Kidney epithelial cell (primary cell): ENCODE measurements at regions not wholly inside any gene's neighbourhood (a gene's known extent, or its start where the extent isn't known, plus 50 kb on each side); places are given as distances from the start of the nearest gene placed in this dataset.

Source experiments
- DNase-seq: peaks from one replicate; pipeline ENCODE4 v3.0.0-alpha.2; 2010; ENCODE audit warnings: low read depth
- H3K27me3 ChIP-seq: 2 replicates; pipeline ENCODE4 v1.6.0; 2011; ENCODE audit warnings: low read length; ENCODE audit not compliant: control insufficient read depth, insufficient read depth
- H3K36me3 ChIP-seq: 2 replicates; pipeline ENCODE4 v1.5.1; 2011; ENCODE audit warnings: low read length; ENCODE audit not compliant: control insufficient read depth, insufficient read depth
- H3K4me3 ChIP-seq: 2 replicates; pipeline ENCODE4 v1.5.1; 2011; ENCODE audit warnings: low read depth, mild to moderate bottlenecking, control low read depth, low read length
- TF ChIP-seq, protein P1 (sequence below): IDR thresholded peaks from 2 replicates; pipeline ENCODE4 v1.5.1; 2011; ENCODE audit warnings: mild to moderate bottlenecking, moderate library complexity, low read length, control low read depth, inconsistent platforms; ENCODE audit not compliant: insufficient read depth, poor library complexity, severe bottlenecking

- TF ChIP-seq, protein P1, sequence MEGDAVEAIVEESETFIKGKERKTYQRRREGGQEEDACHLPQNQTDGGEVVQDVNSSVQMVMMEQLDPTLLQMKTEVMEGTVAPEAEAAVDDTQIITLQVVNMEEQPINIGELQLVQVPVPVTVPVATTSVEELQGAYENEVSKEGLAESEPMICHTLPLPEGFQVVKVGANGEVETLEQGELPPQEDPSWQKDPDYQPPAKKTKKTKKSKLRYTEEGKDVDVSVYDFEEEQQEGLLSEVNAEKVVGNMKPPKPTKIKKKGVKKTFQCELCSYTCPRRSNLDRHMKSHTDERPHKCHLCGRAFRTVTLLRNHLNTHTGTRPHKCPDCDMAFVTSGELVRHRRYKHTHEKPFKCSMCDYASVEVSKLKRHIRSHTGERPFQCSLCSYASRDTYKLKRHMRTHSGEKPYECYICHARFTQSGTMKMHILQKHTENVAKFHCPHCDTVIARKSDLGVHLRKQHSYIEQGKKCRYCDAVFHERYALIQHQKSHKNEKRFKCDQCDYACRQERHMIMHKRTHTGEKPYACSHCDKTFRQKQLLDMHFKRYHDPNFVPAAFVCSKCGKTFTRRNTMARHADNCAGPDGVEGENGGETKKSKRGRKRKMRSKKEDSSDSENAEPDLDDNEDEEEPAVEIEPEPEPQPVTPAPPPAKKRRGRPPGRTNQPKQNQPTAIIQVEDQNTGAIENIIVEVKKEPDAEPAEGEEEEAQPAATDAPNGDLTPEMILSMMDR = no peak
- H3K27me3 ChIP-seq = no peaks in the 10 kb centered on the region
- no peak overlapping the region for H3K4me3 ChIP-seq
- H3K36me3 ChIP-seq = no peaks in the 10 kb centered on the region
- no peak for DNase-seq
These were observed 1815.4 kb upstream of the CDH6 start for GRCh38 chr5:29378104-29378503.

DNA sequence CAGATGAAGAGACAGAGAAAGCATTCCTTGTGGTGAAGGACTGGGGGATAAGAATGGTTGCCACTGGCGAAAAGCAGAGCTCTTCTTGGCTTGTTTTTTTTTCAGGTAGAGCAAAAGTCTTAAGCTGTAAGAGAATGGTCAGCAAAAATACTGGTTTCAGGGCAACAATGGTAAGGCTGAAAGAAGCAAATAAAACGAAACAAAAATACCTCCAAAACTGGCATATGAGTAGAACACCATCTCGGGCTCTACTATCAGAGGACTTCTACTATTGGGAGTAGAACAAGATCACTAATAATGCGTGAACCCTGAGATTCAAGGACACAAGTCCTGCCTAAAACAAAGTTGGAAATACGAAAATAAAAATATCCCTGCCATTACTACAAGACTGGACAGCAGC, 1823.2 kb upstream of the CDH6 start:
- no peak overlapping the region for H3K4me3 ChIP-seq
- no peaks in the 10 kb centered on the region for H3K36me3 ChIP-seq
- H3K27me3 ChIP-seq = no peaks in the 10 kb centered on the region
- TF ChIP-seq, protein P1 = no peak
- no peak for DNase-seq

DNA sequence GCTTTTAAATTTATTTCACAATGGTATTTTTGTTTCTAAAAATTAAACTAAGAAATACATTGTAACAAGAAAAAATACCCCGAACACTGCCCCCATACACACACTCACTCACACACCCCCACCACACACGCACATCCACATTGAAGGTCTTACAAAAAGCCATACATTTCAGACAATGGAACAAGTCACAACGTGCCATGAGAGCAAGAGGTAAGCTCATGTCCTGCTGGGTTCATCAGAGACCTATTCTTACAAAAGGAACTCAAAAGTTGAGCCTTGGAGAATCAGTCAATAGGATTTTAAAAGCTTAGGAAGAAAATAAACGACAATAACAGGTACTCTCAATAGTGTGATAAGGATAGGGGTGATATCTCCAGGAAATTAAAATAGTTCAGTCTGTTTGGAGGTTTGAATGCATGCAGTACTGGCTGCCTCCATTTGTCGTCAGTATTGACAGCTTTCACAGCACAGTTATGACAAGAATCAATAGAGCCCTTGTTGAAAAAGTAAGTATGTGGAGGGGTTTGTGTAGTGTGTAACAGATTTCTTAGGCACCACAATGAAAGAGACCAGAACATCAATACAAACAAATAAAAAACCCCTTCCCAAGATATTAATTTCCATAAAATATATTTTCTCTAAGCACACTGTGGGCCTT, 1826.2 kb upstream of the CDH6 start:
- Histone ChIP-seq H3K27me3 (no peaks in the 10 kb centered on the region), H3K36me3 (no peaks in the 10 kb centered on the region), H3K4me3 (no peak overlapping the region)
- DNase-seq = no peak
- TF ChIP-seq, protein P1 = no peak

GRCh38 chr5:29351170-29351569, 1842.3 kb upstream of the CDH6 start:
- no peak for DNase-seq
- Histone ChIP-seq H3K27me3 (no peaks in the 10 kb centered on the region), H3K4me3 (no peak overlapping the region), H3K36me3 (no peaks in the 10 kb centered on the region)
- TF ChIP-seq, protein P1 = no peak

DNA sequence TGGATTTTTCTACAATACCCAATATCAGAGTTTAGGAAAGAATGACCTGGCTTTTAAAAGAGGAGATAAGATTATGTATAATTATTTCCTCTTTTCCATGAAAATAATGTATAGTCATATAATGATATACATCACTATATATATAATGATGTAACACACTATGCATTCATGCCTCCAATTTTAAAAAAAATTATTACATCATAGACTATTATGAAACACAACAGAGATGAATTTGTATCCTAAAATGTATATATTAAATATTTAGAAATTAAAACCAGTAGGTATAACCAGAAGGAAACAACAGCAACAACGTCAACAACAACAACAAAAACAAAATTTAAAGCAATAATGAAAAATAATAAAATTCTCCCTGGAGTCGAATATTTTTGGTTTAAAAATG, 1856.5 kb upstream of the CDH6 start:
- no peak overlapping the region for H3K4me3 ChIP-seq
- TF ChIP-seq, protein P1 = no peak
- DNase-seq = no peak
- no peaks in the 10 kb centered on the region for H3K36me3 ChIP-seq
- H3K27me3 ChIP-seq = no peaks in the 10 kb centered on the region

- no peaks in the 10 kb centered on the region for H3K36me3 ChIP-seq
- no peak for DNase-seq
- no peak overlapping the region for H3K4me3 ChIP-seq
- TF ChIP-seq, protein P1 = no peak
- H3K27me3 ChIP-seq = no peaks in the 10 kb centered on the region
These were observed 1871.9 kb upstream of the CDH6 start for GRCh38 chr5:29321591-29321990.
